GM18909 (cell line): ENCODE measurements at regions not wholly inside any gene's neighbourhood (a gene's known extent, or its start where the extent isn't known, plus 50 kb on each side); places are given as distances from the start of the nearest gene placed in this dataset.
"Not testable (repeated sequence)": the region's sequence is repeated elsewhere in the genome, so short reads cannot be mapped to it uniquely, and the experiment has no call there.

Source experiments
- ATAC-seq: cut with Tn5 transposase; IDR thresholded peaks from one replicate; pipeline ENCODE4 v1.9.1; 2021; ENCODE audit warnings: mild to moderate bottlenecking; ENCODE audit not compliant: unreplicated experiment, poor library complexity

DNA sequence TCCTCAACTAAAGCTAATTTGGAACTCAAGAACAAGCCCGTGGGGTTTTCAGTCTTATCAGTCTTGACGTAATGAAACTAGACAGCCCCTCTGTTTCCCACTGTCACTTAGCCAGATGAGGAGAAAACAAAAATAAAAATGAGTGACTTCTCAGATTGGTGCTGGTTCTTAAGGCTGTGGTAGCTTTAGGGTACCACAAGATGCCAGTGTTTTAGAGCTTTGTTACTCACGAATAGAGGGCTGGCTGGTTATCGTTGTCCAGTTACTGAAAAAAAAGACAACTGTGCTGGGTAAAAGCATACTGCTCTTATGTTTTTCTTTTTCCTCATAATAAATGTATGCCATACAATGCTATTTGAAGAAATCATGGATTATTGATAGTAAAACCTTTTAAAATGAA is 796.7 kb downstream of the RAPGEF2 start:
- ATAC-seq, result no peak

DNA sequence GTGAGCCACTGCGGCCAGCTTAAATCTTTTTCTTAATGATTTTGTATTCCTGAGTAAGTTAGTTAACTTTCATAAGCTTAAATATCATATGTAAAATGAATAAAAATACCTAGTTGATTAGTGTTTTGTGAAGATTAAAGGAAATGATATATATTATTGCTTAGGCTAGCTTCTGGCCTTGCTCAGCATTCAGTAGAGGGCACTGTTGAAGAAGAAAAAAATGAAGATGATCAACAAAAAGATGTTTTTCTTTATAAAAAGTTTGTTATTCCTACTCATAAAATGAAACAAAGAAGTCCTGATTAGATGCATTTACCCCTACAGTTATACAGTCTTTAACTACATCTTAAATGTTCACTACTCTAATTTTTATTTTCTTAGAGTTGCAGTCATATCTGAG is 797.7 kb downstream of the RAPGEF2 start:
- ATAC-seq, result no peak

DNA sequence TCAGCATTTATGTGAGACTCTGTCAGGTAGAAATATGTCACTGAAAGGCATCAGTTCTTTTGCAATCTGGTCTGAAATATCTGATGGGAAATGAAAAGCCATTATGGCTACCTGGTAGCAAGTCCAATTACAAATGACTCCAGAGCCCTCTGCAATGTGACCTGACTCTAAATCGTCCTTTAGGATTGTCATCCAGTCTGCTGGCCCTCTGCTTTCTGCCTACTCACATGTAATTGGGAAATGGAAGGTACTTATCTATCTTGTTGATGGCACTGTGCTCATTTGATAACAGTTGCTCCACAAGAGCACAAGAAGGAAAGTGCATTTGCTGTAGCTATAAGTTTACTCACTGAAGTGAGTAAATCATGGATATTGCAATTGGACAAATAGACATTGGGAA is 799.8 kb downstream of the RAPGEF2 start:
- ATAC-seq, result no peak

DNA sequence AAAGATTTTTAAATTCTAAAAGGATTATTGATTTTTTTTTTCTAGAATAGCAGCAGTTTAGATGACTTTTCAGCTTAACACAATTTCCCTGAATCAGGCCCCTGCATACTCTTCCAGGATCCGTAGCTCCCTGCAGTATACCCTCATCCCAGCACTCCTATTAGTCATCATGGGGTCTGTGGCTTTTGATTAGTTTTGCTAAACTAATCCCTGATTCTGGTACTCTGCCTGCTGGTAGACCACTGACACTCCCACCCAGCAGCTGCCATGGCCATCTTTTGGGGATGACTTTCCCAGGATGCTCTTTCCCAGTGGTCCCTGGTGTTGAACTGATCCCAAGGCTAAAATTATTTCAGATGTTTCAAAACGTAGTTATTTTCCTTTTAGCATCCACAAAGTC is 802.0 kb downstream of the RAPGEF2 start:
- no peak for ATAC-seq

DNA sequence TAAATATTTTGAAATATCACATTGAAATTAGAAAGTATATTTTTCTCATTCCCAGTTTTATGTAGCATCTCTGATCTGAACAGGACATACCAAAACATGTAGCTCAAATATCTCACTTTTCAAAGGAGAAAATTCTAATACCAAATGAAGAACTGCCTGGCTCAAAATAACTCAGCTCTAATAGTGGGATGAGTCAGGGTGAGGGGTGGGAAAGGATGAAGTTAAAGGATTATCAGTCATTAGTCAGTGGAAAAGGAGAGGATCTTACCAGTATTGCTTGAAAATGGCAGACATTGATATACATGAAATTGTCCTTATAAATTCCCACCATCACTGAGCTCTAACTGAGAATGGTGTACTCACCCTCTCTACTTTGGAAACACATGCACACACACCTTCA is 803.2 kb downstream of the RAPGEF2 start:
- no peak for ATAC-seq

DNA sequence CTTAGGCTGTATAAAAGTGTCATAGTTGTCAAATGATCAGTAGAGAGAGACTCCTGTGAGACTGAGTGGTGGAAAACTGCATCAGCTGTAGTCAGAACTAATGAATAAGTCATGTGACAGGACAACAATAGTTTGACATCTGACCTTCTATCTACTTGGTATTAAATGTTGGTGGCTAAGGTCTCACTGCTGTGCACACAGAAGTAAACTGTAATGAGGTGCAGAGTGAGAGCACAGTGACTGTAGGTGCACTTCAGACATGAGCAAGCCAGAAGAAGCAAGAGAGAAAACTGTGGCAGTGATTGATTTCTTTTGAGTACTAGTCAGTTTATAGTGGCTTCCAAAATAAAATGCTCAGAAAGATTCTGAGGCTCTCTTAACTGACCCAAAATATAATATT is 803.6 kb downstream of the RAPGEF2 start:
- no peak for ATAC-seq

DNA sequence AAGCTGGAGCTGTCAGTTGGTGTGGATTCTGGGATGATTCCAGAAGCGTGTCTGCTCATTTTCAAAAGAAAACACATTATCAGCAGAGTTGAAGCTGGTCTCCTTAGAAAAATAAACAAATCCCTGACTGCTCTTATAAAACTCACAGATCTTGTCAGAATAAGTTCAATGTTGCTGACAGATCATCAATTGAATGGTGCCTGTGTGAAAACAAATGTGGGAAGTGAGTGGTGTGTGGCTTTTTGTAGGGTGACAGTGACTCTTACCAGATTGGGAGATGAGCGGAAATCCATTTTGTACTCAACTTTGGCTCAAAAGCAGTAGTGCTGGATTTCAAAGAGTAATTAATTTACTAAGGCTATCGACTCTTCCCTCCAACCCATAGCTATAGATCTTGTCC is 807.8 kb downstream of the RAPGEF2 start:
- ATAC-seq, result no peak

DNA sequence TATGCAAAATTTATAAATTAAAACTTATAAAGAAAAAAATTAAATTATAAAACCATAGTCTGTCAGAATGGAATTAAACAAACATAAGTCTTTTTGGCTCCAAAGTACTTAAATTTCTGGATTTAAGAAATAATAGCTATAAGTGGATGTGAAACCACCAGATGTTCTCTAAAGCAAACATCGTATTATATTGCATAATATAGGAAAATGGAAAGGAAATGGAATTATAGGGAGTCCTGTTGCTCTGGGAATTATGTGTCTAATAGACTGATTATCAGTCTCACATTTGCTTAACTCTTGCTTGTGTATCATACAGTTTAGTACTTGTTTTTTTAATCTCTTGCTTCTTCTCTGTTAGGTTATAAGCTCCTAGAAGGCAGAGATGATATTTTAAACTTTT is 819.2 kb downstream of the RAPGEF2 start:
- ATAC-seq, result no peak

DNA sequence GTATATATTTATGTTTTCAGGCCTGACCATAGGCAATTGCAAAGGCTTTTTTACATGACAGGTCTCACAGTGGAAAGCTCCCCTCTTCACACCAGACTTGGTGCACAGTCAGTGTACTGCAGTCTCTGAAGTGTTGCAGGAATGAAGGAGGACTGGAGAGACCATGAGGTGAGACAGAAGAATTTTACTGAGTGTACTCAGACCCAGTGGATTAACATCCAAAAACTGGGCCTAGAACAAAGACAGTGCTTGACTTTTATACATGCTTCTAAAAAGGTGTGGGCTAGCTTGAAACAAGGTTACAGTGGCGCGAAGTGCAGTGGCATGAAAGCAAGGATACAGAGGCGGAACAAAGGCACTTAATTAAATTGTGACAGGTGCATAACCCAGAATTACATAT is 822.9 kb downstream of the RAPGEF2 start:
- ATAC-seq, result no peak

DNA sequence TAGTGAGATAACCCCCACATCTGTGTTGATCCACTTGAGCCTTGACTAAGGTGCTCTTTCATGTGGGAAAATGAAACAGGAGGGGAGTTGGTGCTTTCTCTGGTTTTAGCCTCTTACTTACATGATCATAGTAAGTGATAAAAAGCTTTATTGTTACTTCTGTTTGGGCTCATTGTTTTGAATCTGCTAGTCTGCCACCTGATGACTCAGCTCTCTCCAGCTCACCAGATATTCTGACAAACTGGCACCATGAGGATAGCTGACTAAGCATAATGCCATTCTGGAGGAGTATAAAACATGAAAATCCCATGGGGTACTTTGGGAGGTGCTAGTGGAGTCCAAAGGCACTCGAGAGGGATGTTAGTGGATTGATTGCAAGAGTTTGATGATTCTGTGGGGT is 824.0 kb downstream of the RAPGEF2 start:
- no peak for ATAC-seq

DNA sequence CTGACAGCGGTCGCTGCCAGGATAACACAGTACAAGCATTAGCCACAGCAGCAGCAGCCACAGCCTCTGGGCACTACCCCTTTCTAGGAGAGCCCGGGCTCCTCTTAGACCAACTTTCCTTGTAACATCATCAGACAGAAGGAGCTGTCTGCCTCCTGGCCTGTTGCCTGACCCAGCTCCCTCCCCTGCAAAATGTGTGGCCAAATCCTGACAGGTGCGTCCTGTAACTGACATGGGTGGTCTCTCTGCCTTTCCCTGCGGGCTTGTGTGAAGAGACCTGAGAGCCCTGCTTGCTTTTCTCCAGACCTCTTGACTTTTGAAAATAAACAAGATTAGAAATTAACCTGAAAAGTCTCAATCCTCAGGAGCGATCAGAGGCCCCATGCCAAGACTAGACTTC is 824.9 kb downstream of the RAPGEF2 start:
- no peak for ATAC-seq

DNA sequence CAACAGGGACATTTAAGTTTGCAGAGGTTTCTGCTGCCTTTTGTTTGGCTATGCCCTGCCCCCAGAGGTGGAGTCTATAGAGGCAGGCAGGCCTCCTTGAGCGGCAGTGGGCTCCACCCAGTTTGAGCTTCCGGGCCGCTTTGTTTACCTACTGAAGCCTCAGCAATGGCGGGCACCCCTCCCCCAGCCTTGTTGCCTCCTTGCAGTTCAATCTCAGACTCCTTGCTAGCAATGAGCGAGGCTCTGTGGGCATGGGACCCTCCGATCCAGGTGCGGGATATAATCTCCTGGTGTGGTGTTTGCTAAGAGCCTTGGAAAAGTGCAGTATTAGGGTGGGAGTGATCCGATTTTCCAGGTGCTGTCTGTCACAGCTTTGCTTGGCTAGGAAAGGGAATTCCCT is 831.7 kb downstream of the RAPGEF2 start:
- ATAC-seq, result not testable (repeated sequence)

DNA sequence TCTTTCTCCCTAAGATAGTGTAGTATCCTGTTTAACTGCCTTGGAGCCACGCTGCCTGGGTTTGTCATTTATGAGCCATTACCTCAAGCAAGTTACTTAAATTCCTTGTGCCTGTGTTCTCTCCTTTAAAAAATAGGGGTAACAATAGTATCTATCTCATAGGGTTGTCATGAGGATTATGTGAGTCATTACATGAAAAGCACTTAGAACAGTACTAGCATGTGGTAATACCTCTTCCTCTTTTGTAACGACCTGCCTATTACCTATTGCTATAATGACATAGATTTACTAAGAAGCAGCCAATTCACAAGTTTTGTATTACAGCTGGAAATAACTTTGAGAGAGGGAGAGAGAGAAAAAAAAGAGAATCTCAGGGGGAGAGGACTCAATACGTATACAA is 834.7 kb downstream of the RAPGEF2 start:
- ATAC-seq, result peak; percentile 97

DNA sequence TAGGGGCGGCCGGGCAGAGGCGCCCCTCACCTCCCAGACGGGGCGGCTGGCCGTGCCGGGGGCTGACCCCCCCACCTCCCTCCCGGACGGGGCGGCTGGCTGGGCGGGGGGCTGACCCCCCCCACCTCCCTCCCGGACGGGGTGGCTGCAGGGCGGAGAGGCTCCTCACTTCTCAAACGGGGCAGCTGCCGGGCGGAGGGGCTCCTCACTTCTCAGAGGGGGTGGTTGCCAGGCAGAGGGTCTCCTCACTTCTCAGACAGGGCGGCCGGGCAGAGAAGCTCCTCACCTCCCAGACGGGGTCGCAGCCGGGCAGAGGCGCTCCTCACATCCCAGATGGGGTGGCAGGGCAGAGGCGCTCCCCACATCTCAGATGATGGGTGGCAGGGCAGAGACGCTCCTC is 836.8 kb downstream of the RAPGEF2 start:
- not testable (repeated sequence) for ATAC-seq

DNA sequence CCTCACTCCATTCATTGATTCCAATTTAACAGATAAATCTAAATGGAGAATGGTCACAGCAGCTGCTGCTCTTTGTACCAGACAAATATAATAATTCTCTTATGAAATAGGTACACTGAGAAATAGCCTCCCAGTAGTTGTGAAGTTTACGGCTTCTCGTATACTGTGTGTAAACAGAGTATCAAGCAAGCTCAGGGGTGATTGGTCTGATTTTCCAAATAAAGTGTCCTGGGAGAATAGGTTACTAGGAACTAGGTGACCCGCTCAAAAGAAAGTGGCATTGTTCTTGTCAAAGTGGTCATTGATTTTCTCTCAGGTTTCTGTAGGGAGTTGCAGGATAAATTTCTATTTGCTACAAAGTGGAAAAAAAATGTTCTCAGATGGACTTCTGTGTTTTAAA is 838.2 kb downstream of the RAPGEF2 start:
- ATAC-seq, result no peak

DNA sequence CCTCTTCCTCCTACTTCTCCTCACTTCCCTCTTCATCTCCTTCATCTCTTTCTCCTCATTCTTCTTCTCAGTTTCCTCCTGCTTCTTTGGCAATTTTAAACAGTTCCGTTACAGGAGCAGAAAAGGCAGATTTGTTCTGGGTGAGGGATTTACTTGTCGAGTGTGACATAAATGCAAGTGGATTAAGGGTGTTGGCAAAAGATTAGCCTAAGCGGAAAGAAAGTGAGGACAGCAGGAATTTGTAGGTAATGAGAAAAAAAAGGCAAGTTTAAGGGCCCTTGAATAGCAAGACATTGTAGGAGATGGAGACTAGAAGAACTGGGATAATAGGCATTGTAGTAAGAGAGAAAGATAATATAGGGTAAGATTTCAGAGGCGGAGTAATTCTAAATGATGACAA is 841.6 kb downstream of the RAPGEF2 start:
- no peak for ATAC-seq

DNA sequence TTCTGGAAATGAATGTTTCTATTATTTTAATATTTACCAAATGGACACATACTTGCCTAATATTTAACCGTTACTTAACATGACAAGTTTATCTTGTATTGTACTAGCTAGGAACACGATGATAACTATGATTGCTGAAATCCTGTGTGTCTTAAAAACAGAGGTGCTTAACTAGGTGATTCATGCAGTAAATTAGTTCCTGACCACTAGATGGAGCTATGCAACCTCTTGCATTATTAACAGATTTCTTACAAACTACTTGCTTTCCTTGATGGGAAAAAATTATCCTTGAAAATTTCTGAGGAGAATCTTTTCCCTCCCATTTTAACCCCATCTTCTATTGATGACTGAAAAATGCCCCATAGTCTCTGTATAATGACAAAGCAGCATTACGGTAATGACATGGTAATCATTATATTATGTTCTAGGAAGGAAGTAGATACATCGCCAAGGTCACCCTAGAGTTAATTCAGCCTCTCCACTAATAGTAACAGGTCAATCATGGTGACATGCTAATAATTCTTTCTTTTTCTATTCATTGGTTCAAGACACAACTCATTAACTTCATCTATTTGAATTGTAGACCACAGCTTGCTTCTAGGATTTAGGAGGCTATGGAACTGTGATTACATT is 844.2 kb downstream of the RAPGEF2 start:
- no peak for ATAC-seq

DNA sequence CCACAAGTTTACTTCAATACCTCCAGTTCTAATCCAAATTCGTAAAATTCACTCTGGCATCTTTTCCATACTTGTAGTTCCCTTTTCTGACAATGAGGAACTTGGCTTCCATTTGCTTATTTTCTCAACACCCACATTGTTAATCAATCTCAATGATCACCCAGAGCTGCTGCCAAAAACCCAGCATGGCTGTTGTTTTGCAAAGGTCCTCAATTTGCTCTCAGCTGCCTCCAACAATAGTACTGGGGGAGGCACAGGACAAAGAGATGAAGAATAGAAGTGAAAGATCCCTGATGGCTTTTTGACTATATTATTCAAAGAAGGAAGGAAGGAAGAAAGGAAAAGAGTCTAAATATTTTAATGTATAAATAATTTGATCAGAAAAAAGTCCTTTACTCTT is 847.8 kb downstream of the RAPGEF2 start:
- ATAC-seq, result no peak

DNA sequence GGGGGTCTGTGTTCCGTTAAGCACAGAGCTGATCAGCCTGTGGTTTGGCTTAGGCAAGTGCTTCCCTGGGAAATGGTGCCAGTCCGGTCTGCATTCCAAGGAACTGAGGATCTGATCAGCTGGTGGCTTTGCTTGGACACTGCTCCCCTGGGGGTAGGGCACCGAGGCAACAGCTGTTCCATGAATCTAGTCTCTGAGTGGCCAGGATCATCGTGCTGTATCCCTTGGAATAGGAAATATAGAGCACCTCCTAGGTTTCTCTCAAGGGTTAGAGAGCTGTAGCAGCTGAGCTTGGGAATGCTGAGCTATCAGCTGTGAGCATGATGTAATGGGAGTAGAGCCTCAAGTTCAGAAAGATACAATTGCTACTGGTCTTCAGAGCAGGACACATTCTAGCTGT is 863.9 kb downstream of the RAPGEF2 start:
- no peak for ATAC-seq

DNA sequence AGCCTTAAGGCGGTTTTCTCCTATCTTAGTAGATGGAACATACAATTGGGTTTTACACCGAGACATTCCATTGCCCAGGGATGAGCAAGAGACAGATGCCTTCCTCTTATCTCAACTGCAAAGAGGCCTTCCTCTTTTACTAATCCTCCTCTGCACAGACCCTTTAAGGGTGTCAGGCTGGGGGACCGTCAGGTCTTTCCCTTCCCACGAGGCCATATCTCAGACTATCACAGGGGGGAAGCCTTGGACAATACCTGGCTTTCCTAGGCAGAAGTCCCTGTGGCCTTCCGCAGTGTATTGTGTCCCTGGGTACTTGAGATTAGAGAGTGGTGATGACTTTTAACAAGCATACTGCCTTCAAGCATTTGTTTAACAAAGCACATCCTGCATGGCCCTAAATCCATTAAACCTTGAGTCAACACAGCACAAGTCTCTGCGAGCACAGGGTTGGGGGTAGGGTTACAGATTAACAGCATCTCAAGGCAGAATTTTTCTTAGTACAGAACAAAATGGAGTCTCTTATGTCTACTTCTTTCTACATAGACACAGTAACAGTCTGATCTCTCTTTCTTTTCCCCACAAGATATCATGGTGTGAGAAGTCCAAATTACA is 874.1 kb downstream of the RAPGEF2 start:
- ATAC-seq, result not testable (repeated sequence)

DNA sequence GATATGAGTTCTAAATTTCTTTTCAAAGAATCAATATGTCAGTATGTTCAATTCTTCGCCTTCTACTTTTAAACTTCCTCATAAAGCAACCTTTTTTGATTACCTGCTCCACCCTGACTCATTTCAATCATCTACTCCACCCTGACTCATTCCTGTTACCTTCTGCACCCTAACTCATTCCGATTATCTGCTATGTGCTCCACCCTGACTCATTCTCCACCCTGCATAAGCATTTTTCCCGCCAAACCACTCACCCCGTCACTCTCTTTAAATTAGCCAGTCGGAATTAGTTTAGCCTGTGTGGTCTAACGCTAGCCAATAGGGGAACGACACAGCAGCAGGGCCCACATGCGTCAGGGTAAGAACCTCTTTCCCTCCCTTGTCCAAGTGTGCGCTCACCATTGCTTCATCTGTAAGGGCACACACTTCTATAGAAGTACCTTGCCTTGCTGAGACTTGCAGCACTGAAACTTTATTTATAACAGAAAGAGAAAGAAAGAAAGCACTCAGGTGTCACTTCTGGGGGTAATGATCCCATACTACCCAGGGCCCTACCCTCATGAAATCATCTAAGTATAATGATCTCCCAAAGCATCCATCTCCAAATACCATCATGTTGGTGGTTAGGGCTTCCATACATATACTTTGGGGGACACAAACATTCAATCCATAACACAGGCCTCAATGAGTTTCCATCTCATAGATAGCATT is 875.2 kb downstream of the RAPGEF2 start:
- no peak for ATAC-seq

DNA sequence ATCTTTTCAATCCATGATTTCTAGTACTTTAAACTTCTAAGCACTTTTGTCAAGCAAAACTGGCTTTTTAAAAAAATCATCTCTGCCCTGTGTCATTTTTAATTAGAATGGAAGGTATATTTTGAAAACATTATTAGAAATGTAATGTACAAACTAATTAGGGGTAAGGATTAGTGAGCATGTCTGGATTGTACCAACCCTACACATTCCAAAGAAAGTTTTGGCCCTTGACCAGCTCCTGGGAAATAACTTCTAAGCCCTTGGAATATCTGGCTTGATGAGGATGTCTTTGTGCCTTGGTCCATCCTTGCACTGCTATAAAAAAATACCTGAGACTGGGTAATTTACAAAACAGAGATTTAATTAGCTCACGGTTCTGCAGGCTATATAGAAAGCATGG is 876.5 kb downstream of the RAPGEF2 start:
- ATAC-seq, result no peak
